ENCODE measurements at regions not wholly inside any gene's neighbourhood (a gene's known extent, or its start where the extent isn't known, plus 50 kb on each side); places are given as distances from the start of the nearest gene placed in this dataset.

- no peak overlapping the region for H3K27ac ChIP-seq (ENCODE audit: low read length)
- no peak overlapping the region for H3K9ac ChIP-seq (ENCODE audit: low read length)
- H3K36me3 ChIP-seq (replicated peaks; ENCODE audit: insufficient read depth, low read length), result no peaks in the 10 kb centered on the region
- H3K27me3 ChIP-seq (replicated peaks; ENCODE audit: insufficient read depth, low read length), result no peaks in the 10 kb centered on the region
- no peak for TF ChIP-seq EZH2phosphoT487 (IDR thresholded peaks at IDR 0.05; ENCODE audit: low read length)
- TF ChIP-seq CTCF (IDR thresholded peaks at IDR 0.05; ENCODE audit: low read length), result no peak
- no peak for TF ChIP-seq EZH2 (optimal IDR thresholded peaks at IDR 0.05; ENCODE audit: low read depth, low read length)
- H3K4me1 ChIP-seq (ENCODE audit: low read length), result no peaks in the 10 kb centered on the region
- DNase-seq, result no peak
- no peaks in the 10 kb centered on the region for H3K9me2 ChIP-seq (replicated peaks; ENCODE audit: insufficient read depth, low read length)
- no peak overlapping the region for H3K4me2 ChIP-seq (ENCODE audit: low read depth, low read length)
- H3K9me3 ChIP-seq (replicated peaks; ENCODE audit: insufficient read depth, low read length), result no peaks in the 10 kb centered on the region
- no peak overlapping the region for H3K4me3 ChIP-seq (ENCODE audit: low read length)
- no peaks in the 10 kb centered on the region for H4K20me1 ChIP-seq (ENCODE audit: insufficient read depth, low read length)
- no peaks in the 10 kb centered on the region for H3K79me2 ChIP-seq (ENCODE audit: low read length)
- H3F3A ChIP-seq (ENCODE audit: insufficient read depth, low read length), result no peaks in the 10 kb centered on the region
- H2AFZ ChIP-seq (ENCODE audit: low read length), result no peak overlapping the region
Observed at GRCh38 chr6:150713931-150714330, 114.2 kb downstream of the PLEKHG1 start.

- no peak overlapping the region for H3K9ac ChIP-seq (ENCODE audit: low read length)
- DNase-seq, result no peak
- no peak for TF ChIP-seq EZH2phosphoT487 (IDR thresholded peaks at IDR 0.05; ENCODE audit: low read length)
- TF ChIP-seq EZH2 (optimal IDR thresholded peaks at IDR 0.05; ENCODE audit: low read depth, low read length), result no peak
- TF ChIP-seq CTCF (IDR thresholded peaks at IDR 0.05; ENCODE audit: low read length), result no peak
- no peak overlapping the region for H3K27ac ChIP-seq (ENCODE audit: low read length)
- no peaks in the 10 kb centered on the region for H3K9me3 ChIP-seq (replicated peaks; ENCODE audit: insufficient read depth, low read length)
- no peak overlapping the region for H3K4me3 ChIP-seq (ENCODE audit: low read length)
- no peak overlapping the region for H3K4me2 ChIP-seq (ENCODE audit: low read depth, low read length)
- H3F3A ChIP-seq (ENCODE audit: insufficient read depth, low read length), result no peaks in the 10 kb centered on the region
- no peaks in the 10 kb centered on the region for H3K9me2 ChIP-seq (replicated peaks; ENCODE audit: insufficient read depth, low read length)
- no peaks in the 10 kb centered on the region for H3K27me3 ChIP-seq (replicated peaks; ENCODE audit: insufficient read depth, low read length)
- no peaks in the 10 kb centered on the region for H3K36me3 ChIP-seq (replicated peaks; ENCODE audit: insufficient read depth, low read length)
- H4K20me1 ChIP-seq (ENCODE audit: insufficient read depth, low read length), result no peaks in the 10 kb centered on the region
- no peak overlapping the region for H2AFZ ChIP-seq (ENCODE audit: low read length)
- H3K79me2 ChIP-seq (ENCODE audit: low read length), result no peaks in the 10 kb centered on the region
- no peaks in the 10 kb centered on the region for H3K4me1 ChIP-seq (ENCODE audit: low read length)
Observed at GRCh38 chr6:150715133-150715532, 115.4 kb downstream of the PLEKHG1 start.

- Histone ChIP-seq H2AFZ (ENCODE audit: low read length) (no peak overlapping the region), H3K36me3 (replicated peaks; ENCODE audit: insufficient read depth, low read length) (no peaks in the 10 kb centered on the region), H3K9ac (ENCODE audit: low read length) (no peak overlapping the region), H3K9me2 (replicated peaks; ENCODE audit: insufficient read depth, low read length) (no peaks in the 10 kb centered on the region), H3K9me3 (replicated peaks; ENCODE audit: insufficient read depth, low read length) (no peaks in the 10 kb centered on the region), H3F3A (ENCODE audit: insufficient read depth, low read length) (no peaks in the 10 kb centered on the region), H3K27ac (ENCODE audit: low read length) (no peak overlapping the region), H3K79me2 (ENCODE audit: low read length) (no peaks in the 10 kb centered on the region), H3K27me3 (replicated peaks; ENCODE audit: insufficient read depth, low read length) (no peaks in the 10 kb centered on the region), H3K4me3 (ENCODE audit: low read length) (no peak overlapping the region), H4K20me1 (ENCODE audit: insufficient read depth, low read length) (no peaks in the 10 kb centered on the region), H3K4me1 (ENCODE audit: low read length) (no peaks in the 10 kb centered on the region), H3K4me2 (ENCODE audit: low read depth, low read length) (no peak overlapping the region)
- no peak for DNase-seq
- TF ChIP-seq CTCF (IDR thresholded peaks at IDR 0.05; ENCODE audit: low read length) (no peak), EZH2phosphoT487 (IDR thresholded peaks at IDR 0.05; ENCODE audit: low read length) (no peak), EZH2 (optimal IDR thresholded peaks at IDR 0.05; ENCODE audit: low read depth, low read length) (no peak)
Observed at GRCh38 chr6:150717419-150717818, 117.7 kb downstream of the PLEKHG1 start.
